ENCODE measurements at regions not wholly inside any gene's neighbourhood (a gene's known extent, or its start where the extent isn't known, plus 50 kb on each side); places are given as distances from the start of the nearest gene placed in this dataset.
"Not testable (repeated sequence)": the region's sequence is repeated elsewhere in the genome, so short reads cannot be mapped to it uniquely, and the experiment has no call there.

- DNase-seq (ENCODE audit: low spot score): not testable (repeated sequence)
Measured at GRCh38 chr3:144023543-144023942, 51.9 kb downstream of the DIPK2A start.

DNA sequence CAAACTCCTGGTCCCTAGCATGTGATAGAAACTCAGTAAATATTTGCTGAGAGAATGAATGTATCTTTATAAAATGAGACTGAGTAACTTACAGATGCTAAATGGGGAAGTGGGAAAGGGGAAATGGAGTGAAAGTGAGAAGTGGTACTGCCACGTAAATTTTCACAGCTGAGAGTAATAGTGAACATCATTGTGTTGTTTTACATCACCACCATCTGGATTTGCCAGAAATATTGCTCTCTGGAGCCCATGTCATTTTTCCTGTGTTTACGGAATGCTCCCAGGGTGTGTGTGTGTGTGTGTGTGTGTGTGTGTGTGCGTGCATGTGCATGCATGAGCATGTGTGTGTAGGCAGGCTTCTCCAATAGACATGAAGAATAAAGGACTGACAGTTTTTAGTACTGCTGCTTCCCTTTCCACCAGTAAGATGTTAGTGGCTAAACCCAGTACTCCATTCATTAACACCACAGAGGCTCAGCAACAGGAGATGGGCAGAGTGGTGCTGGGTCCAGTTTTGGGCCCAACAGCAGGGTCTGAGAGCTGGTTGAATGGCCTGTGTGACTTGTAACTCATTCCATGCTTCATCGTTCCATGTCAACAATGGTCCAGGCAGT lies 57.3 kb downstream of the DIPK2A start:
- DNase-seq (ENCODE audit: low spot score): no peak

DNA sequence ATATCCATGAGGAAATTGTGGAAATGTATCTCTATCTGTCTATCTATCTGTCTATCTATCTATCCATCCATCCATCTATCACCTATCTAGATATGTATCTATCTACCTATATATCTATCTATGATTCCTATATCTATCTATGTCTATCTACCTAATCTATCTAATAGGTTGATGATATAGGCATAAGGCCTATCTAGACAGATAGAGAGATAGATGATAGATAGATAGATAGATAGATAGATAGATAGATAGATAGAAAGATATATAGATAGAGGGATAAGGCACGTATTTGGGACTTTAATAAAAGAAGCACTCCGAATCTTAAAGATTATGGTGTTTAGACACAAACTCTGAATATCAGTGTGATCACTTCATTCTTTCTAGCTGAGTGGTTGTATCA lies 58.1 kb downstream of the DIPK2A start:
- no peak for DNase-seq (ENCODE audit: low spot score)

- DNase-seq (ENCODE audit: low spot score): no peak
Measured at GRCh38 chr3:144031938-144032337, 60.3 kb downstream of the DIPK2A start.

- DNase-seq (ENCODE audit: low spot score): peak; percentile 17
Measured at GRCh38 chr3:144032531-144033239, 61.1 kb downstream of the DIPK2A start.

DNA sequence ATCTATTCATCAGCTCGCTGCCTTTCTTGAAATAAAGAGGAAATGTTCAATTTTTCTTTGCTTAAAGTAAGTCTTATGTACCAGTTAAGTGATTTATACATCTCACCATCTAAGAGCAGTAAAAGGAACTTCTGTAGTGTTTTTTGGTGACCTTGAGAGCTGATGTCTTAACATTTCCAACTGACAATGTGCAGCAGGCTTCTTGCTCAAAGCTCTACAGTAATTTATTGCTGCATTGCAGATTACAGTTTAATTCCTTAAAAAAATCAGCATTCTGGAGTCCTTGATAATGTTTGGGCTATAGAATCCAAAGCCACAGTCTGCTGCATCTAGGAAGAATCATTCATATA lies 61.6 kb downstream of the DIPK2A start:
- no peak for DNase-seq (ENCODE audit: low spot score)

DNA sequence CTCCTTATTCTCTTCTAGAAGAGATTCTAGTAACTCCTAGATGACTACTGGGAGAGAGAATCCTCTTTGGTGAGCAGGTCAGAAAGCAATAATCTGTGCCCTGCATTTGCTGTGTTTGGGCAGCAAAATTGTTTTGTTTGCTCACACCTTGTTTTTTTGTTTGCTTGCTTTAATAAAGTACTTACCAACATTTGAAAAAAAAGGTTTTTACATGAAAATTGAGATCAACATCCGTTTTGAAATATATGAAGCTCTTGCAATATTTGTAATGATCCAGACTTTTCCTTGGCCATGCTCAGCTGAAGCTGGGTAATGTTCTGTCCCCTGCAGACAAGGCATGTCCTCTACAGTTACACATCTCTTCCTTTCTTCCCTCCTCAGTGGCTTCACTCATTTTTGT lies 62.2 kb downstream of the DIPK2A start:
- no peak for DNase-seq (ENCODE audit: low spot score)

- no peak for DNase-seq (ENCODE audit: low spot score)
Measured at GRCh38 chr3:144034715-144035290, 63.2 kb downstream of the DIPK2A start.

DNA sequence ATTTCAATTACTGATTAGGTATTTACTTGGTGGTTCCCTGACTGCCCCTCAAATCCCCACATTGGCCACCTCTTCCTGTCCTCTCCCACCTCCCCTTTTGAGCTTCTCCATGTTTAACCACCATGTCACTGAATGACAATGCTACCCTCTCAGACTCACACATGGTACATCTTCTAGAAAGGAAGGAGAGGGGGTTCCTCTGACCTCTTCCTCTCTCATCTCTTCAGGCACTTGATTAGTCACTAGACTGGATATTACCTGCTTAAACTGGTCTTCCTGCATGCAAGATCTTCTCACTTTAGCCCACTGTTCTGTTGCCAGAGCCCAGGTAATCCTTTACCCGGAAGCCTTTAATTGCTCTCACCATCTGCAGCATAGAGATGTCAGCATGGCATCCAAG lies 64.9 kb downstream of the DIPK2A start:
- no peak for DNase-seq (ENCODE audit: low spot score)

DNA sequence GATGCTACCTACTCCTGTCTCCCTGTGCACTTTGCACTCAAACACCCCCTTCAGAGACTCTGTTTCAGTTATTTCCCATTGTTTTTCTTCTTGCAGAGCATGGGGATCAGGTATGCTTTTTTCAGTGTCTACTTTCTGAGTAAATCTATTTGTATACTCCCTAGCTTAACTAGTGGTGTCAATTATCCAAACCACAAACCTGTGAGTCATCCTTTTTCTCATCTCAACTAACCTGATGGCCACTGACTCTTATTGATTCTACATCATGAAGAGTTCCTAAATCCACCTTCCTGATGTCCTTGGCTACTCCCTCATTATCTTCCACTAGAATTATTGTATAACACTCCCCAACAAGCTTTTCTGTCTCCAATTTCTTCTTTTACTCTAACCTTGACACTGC lies 68.0 kb downstream of the DIPK2A start:
- DNase-seq (ENCODE audit: low spot score): no peak

DNA sequence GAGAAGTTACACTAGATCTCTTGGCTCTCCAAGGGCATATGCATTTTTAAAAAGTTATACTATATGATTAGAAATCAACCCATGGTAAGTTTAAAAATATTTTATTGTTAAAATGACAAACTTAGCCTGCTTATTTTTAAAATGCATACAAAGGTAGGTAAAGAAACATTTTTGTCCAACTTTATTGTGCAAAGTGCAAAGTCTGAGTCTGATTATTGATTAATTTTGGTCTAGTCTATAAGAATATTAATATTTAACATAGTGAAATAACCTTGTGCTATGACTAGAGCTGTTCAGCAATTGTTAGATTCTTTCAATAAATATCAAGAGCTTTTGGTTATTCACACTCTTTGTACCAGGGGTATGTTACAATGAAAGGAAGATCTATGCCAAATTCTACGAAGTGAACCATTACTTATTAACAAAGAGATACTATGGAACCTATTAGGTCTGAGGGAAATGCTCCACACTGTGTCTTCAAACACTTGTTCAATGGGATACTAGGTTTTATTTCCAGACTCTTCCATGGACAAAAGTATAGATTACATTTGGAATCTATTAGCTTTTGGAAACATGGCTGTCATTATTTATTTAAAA lies 70.4 kb downstream of the DIPK2A start:
- DNase-seq (ENCODE audit: low spot score): no peak

- DNase-seq (ENCODE audit: low spot score): no peak
Measured at GRCh38 chr3:144045766-144046165, 74.1 kb downstream of the DIPK2A start.

- no peak for DNase-seq (ENCODE audit: low spot score)
Measured at GRCh38 chr3:144049374-144049773, 77.8 kb downstream of the DIPK2A start.

- DNase-seq (ENCODE audit: low spot score): no peak
Measured at GRCh38 chr3:144051211-144051610, 79.6 kb downstream of the DIPK2A start.

DNA sequence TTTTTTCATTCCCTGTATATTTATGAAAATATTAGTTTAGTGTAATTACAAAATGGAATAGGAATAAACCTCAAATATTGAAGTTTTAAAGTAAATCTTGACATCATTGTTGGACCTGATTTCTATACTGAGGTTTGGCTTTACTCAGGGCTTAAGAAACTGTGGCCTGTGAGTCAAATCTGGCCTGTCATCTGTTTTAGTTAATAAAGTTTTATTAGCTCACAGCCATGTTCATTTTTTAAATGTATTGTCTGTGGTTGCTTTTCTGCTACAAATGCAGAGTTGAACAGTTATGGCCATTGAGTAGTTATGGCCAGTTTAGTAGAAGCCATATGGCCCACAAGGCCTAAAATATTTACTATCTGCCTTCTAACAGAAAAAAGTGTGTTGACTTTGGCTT lies 80.7 kb downstream of the DIPK2A start:
- DNase-seq (ENCODE audit: low spot score): no peak

- no peak for DNase-seq (ENCODE audit: low spot score)
Measured at GRCh38 chr3:144053121-144053520, 81.5 kb downstream of the DIPK2A start.

GRCh38 chr3:144054766-144055165 lies 83.1 kb downstream of the DIPK2A start:
- no peak for DNase-seq (ENCODE audit: low spot score)

DNA sequence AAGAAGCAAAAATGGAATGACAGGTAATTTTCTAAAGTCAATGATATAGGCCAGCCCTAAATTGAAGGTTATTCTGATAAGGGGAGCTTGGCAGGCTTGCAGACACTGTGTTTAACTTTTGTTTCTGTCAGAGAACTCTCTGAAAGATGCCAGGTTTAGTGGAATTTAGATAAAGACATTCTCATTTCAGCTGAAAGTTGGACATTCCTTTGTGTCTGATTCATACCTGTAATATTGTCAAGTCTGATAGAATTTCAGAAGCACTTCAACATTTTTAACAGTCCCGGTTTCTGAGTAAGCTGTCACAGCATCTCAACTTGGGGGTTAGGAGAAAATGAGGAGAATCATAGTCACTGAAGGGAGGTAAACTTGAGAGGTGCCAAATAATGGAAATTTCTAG lies 84.0 kb downstream of the DIPK2A start:
- DNase-seq (ENCODE audit: low spot score): no peak

DNA sequence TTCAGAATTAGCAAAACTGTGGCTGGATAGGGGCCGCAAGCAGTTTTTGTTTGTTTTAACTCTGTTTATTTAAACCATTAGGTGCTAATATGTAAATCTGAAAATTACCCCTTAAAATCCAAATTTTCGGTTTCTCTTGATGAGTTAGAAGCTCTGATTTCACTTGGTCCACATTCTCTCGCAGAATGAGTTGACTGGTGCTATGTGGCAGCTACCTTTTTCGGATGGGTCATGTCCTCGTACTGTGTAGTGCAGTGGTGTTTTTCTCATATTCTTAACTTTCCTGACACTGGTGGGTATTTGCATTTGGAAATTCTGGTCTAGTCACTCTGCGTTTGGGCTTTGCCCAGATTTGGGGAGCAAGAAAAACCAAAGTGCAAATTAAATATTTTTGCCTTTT lies 87.1 kb downstream of the DIPK2A start:
- no peak for DNase-seq (ENCODE audit: low spot score)

GRCh38 chr3:144059481-144059880 lies 87.9 kb downstream of the DIPK2A start:
- no peak for DNase-seq (ENCODE audit: low spot score)

DNA sequence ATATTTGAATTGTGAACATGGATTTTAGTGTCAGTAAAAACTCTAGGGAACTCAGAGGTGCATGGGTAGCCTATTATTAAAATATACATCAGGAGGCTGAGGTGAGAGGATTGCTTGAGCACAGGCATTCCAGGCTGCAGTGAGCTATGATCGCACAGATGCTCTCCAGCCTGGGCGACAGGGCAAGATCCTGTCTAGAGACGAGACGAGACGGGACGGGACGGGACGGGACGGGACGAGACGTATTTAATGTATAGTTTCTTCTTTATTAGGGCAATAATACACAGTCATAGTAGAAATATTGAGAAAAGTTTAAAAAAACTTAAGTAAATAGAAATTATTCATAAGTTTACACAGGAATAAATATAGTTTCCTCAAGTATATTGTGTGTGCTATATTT lies 89.3 kb downstream of the DIPK2A start:
- no peak for DNase-seq (ENCODE audit: low spot score)

GRCh38 chr3:144063306-144063705 lies 91.7 kb downstream of the DIPK2A start:
- DNase-seq (ENCODE audit: low spot score): no peak

DNA sequence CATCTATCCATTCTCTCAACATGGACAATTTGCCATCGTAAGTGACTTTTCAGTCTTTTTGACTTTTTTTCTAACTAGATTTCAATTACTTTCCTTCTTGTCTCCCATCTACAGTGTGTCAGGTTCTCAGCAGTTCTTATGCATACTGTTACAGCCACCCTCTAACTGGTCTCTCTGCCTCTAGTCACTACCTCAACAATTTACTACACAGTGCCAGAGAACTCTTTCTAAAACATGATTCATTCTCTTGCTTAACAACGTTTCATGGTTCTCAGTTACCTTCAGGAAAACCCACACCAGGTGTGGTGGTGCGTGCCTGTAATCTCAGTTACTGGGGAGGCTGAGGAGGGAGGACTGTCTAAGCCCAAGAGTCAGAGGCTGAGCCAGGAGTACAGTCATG lies 95.4 kb downstream of the DIPK2A start:
- no peak for DNase-seq (ENCODE audit: low spot score)
